Cardiac muscle cell (in vitro differentiated cells and primary cell): ENCODE measurements at regions not wholly inside any gene's neighbourhood (a gene's known extent, or its start where the extent isn't known, plus 50 kb on each side); places are given as distances from the start of the nearest gene placed in this dataset.

Source experiments
- DNase-seq, 2 donors: peaks; one replicate each; pipeline versions ENCODE4 v3.0.0 to v3.0.0-alpha.2; 2010 to 2017; ENCODE audit warnings: low read depth in 1 of 2, low spot score in 1 of 2
- H3K27ac ChIP-seq: fragments of 200-600 bp; sonication (generic); 2 replicates; pipeline ENCODE4 v1.5.1; 2016
- H3K27me3 ChIP-seq: fragments of 200-600 bp; sonication (generic); 2 replicates; pipeline ENCODE4 v1.6.0; 2016; ENCODE audit warnings: control low read depth
- H3K36me3 ChIP-seq: fragments of 200-600 bp; sonication (generic); 2 replicates; pipeline ENCODE4 v1.5.1; 2016; ENCODE audit warnings: control low read depth
- H3K4me1 ChIP-seq: fragments of 200-600 bp; sonication (generic); 2 replicates; pipeline ENCODE4 v1.8.1; 2017; ENCODE audit warnings: low read depth, mild to moderate bottlenecking, mixed run types
- H3K4me3 ChIP-seq: fragments of 200-600 bp; sonication (generic); 2 replicates; pipeline ENCODE4 v1.5.1; 2016; ENCODE audit warnings: mild to moderate bottlenecking
- H3K9me3 ChIP-seq: fragments of 200-600 bp; sonication (generic); 2 replicates; pipeline ENCODE4 v1.5.1; 2017; ENCODE audit warnings: low read depth, mild to moderate bottlenecking, control low read depth
- CTCF ChIP-seq: IDR thresholded peaks from 2 replicates; pipeline ENCODE4 v1.5.1; 2012; ENCODE audit warnings: low read depth, mild to moderate bottlenecking, low read length

GRCh38 chr12:103207936-103208335, 250.5 kb downstream of the ASCL1 start:
- no peak overlapping the region for H3K4me3 ChIP-seq
- H3K36me3 ChIP-seq: no peaks in the 10 kb centered on the region
- H3K9me3 ChIP-seq: no peaks in the 10 kb centered on the region
- H3K27me3 ChIP-seq: no peaks in the 10 kb centered on the region
- TF ChIP-seq CTCF: no peak
- H3K27ac ChIP-seq: no peak overlapping the region
- H3K4me1 ChIP-seq: no peaks in the 10 kb centered on the region
- DNase-seq: no peak

GRCh38 chr12:103241184-103241583, 254.6 kb downstream of the C12orf42 start:
- no peaks in the 10 kb centered on the region for H3K4me1 ChIP-seq
- H3K27me3 ChIP-seq: no peaks in the 10 kb centered on the region
- DNase-seq: no peak
- no peaks in the 10 kb centered on the region for H3K36me3 ChIP-seq
- H3K27ac ChIP-seq: no peak overlapping the region
- TF ChIP-seq CTCF: no peak
- H3K4me3 ChIP-seq: no peak overlapping the region
- no peaks in the 10 kb centered on the region for H3K9me3 ChIP-seq

DNA sequence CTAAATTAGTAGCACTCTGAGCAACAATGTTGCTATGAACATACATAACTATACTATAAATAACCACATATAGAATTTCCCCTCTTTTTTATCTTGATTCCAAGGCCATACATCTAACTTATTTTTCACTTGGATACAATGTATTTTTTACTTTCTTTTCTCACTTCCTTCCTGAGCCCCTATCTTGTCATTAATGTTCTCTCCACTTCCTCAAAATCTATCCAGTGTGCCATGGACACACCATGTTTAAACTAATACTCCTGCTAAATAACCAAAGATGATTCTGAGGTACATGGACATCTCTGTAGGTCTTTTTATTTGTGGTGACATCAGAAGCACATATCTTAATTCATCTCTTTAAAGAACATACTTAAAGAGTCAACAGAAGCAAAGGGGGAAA, 251.2 kb downstream of the C12orf42 start:
- TF ChIP-seq CTCF: no peak
- H3K4me1 ChIP-seq: no peaks in the 10 kb centered on the region
- H3K36me3 ChIP-seq: no peaks in the 10 kb centered on the region
- H3K4me3 ChIP-seq: no peak overlapping the region
- H3K27ac ChIP-seq: no peak overlapping the region
- DNase-seq: no peak
- no peaks in the 10 kb centered on the region for H3K27me3 ChIP-seq
- H3K9me3 ChIP-seq: no peaks in the 10 kb centered on the region

DNA sequence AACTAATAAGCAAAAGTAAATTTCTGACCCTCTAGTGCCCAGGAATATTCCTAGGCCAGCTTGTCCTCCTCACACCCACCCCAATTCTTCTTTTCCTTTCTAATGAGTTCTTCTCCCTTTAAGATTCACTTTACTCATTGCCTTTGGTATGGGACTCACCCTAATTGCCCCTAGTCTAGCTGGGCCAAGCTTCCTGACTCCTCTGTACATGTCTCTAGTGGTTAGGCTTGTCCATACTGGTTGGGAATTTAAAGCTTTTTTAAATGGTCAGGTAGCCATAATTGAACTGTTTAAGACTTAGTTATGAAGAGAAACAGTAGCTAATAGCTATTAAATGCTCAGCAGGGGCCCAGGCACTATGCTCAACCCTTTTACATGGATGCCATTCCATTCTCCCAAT, 248.2 kb downstream of the C12orf42 start:
- Histone ChIP-seq H3K4me1 (no peaks in the 10 kb centered on the region), H3K27ac (no peak overlapping the region), H3K27me3 (no peaks in the 10 kb centered on the region), H3K9me3 (no peaks in the 10 kb centered on the region), H3K4me3 (no peak overlapping the region), H3K36me3 (no peaks in the 10 kb centered on the region)
- DNase-seq: no peak
- no peak for TF ChIP-seq CTCF

DNA sequence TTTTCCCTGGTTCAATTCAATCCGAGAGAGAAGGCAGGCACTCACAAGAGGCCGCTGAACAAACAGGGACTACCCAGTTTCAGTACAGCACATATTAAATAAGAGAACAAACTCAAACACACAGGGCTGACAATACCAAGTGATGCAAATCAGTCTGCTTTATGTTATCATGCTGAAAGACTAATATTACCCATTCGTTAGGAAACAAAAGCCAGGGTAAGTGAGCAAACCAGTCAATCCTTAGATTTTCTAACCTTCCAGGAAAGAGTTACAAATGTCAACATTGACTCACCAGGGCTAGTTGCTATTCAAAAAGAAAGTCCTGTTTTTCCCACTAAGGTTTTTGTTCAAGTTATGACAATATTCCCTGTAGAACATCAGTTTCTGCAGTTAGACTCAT, 246.2 kb downstream of the C12orf42 start:
- Histone ChIP-seq H3K9me3 (no peaks in the 10 kb centered on the region), H3K27me3 (no peaks in the 10 kb centered on the region), H3K36me3 (no peaks in the 10 kb centered on the region), H3K4me3 (no peak overlapping the region), H3K4me1 (no peaks in the 10 kb centered on the region), H3K27ac (no peak overlapping the region)
- no peak for DNase-seq
- TF ChIP-seq CTCF: no peak

GRCh38 chr12:103250487-103250886, 245.3 kb downstream of the C12orf42 start:
- Histone ChIP-seq H3K4me1 (no peaks in the 10 kb centered on the region), H3K9me3 (no peaks in the 10 kb centered on the region), H3K4me3 (no peak overlapping the region), H3K27ac (no peak overlapping the region), H3K36me3 (no peaks in the 10 kb centered on the region), H3K27me3 (no peaks in the 10 kb centered on the region)
- no peak for TF ChIP-seq CTCF
- no peak for DNase-seq
